ENCODE measurements at regions not wholly inside any gene's neighbourhood (a gene's known extent, or its start where the extent isn't known, plus 50 kb on each side); places are given as distances from the start of the nearest gene placed in this dataset.

DNA sequence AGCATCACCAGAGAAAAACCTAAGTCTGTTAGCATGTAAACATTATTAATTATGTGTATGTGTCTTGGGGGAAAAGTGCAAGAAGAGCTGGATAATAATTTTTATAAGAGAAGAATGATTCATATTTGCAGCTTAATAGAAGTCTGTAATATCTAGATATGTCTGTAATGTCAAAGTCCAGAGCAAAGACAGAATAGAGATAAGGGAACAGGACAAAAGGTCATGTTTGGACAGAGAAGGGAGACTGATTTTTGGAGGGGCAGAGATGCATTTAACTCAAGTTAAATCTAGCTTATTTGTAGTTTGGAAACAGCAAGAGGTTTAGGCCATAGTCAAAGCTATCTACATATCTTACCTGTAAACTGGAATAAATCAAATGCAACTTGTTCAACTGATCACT, 61.2 kb downstream of the MAGED1 start:
- H3K36me3 Mint-ChIP-seq (ENCODE audit: insufficient read depth): no peaks in the 10 kb centered on the region
- H3K4me1 Mint-ChIP-seq (ENCODE audit: low read depth): no peaks in the 10 kb centered on the region
- peaks cover 8% of the 10 kb centered on the region for H3K27me3 Mint-ChIP-seq (ENCODE audit: low read depth)
- H3K4me3 Mint-ChIP-seq: no peak overlapping the region
- peaks cover 7% of the 10 kb centered on the region for H3K9me3 Mint-ChIP-seq
- ATAC-seq (no peak), DNase-seq (no peak)

DNA sequence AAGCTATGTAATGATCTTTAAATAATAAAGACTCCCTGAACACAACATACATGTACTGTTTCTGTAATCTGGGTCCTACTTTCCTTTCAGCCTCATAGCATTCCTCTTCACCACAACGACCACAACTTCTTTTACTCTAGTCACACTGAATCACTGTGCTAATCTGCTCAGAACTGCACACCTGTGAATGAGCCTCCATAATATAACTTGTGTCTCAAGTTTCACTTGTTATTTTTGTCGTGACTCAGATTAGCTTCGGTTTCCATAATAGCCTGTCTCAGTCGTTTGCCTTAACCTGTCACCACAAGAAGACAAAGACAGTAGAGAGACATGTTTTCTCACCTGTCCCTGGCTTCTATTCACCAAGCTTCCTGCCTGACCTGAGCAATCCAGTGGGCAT, 61.8 kb downstream of the MAGED1 start:
- H3K36me3 Mint-ChIP-seq (ENCODE audit: insufficient read depth): no peaks in the 10 kb centered on the region
- no peaks in the 10 kb centered on the region for H3K4me1 Mint-ChIP-seq (ENCODE audit: low read depth)
- DNase-seq (no peak), ATAC-seq (peak; percentile 63 to 74)
- H3K9me3 Mint-ChIP-seq: peaks cover 7% of the 10 kb centered on the region
- no peak overlapping the region for H3K4me3 Mint-ChIP-seq
- H3K27me3 Mint-ChIP-seq (ENCODE audit: low read depth): peaks cover 6% of the 10 kb centered on the region

DNA sequence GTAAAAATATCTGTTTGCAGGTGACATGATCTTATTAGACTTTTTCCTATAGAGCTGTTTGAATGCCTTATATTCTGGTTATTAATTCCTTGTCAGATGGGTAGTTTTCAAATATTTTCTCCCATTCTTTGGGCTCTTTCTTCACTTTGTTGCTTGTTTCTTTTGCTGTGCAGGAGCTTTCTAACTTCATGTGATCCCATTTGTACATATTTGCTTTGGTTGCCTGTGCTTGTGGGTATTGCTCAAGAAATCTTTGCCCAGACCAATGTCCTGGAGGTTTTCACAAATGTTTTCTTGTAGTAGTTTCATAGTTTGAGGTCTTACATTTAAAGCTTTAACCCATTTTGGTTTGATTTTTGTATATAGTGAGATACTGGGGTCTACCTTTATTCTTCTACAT, 63.0 kb downstream of the MAGED1 start:
- H3K9me3 Mint-ChIP-seq: peaks cover 3% of the 10 kb centered on the region
- H3K4me1 Mint-ChIP-seq (ENCODE audit: low read depth): no peaks in the 10 kb centered on the region
- no peak overlapping the region for H3K4me3 Mint-ChIP-seq
- no peaks in the 10 kb centered on the region for H3K36me3 Mint-ChIP-seq (ENCODE audit: insufficient read depth)
- ATAC-seq (no peak), DNase-seq (no peak)
- peaks cover under 1% of the 10 kb centered on the region for H3K27me3 Mint-ChIP-seq (ENCODE audit: low read depth)

DNA sequence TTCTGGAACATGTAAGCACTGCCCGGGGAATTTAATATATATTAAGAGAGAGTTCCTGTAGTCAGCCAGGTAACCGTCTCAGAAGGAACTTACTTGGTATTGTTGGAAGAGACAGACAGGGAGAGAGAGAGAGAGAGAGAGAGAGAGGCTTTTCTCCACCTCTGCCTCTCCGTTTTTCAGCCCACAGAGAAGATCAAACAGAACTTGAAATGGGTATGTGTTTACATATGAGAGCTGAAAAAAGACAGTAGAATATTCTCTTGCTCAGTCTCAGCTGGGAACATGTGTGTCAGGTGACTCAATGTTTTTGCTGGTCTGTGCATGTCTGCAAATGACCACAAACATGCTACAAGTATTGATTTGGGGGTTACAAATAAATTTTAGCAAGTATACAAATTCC, 81.9 kb downstream of the MAGED1 start:
- H3K27me3 Mint-ChIP-seq (ENCODE audit: low read depth): peaks cover 4% of the 10 kb centered on the region
- H3K4me3 Mint-ChIP-seq: no peak overlapping the region
- no peaks in the 10 kb centered on the region for H3K36me3 Mint-ChIP-seq (ENCODE audit: insufficient read depth)
- no peak for ATAC-seq
- no peaks in the 10 kb centered on the region for H3K4me1 Mint-ChIP-seq (ENCODE audit: low read depth)
- no peak for DNase-seq
- H3K9me3 Mint-ChIP-seq: no peaks in the 10 kb centered on the region

DNA sequence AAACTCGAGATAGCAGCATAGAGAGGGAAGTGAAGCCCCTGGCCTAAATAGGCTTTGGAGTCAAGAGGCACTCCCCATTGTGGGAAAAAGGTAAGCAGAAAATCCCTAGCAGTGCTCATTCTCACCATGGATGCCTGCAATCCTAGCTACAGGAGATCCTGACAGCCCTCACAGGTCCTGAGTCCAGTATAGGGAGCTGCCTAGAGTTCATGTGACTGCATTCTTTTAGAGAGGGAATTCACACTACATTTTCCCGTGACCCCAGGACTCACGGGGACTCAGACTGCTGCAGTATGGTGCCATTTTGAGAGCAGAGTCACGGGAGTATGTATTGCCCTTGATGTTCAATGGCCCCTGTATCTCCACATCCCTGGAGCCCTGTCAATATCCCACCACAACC, 82.4 kb downstream of the MAGED1 start:
- H3K36me3 Mint-ChIP-seq (ENCODE audit: insufficient read depth): no peaks in the 10 kb centered on the region
- H3K4me3 Mint-ChIP-seq: no peak overlapping the region
- no peaks in the 10 kb centered on the region for H3K9me3 Mint-ChIP-seq
- DNase-seq: no peak
- H3K27me3 Mint-ChIP-seq (ENCODE audit: low read depth): peaks cover 4% of the 10 kb centered on the region
- no peaks in the 10 kb centered on the region for H3K4me1 Mint-ChIP-seq (ENCODE audit: low read depth)
- ATAC-seq: no peak

DNA sequence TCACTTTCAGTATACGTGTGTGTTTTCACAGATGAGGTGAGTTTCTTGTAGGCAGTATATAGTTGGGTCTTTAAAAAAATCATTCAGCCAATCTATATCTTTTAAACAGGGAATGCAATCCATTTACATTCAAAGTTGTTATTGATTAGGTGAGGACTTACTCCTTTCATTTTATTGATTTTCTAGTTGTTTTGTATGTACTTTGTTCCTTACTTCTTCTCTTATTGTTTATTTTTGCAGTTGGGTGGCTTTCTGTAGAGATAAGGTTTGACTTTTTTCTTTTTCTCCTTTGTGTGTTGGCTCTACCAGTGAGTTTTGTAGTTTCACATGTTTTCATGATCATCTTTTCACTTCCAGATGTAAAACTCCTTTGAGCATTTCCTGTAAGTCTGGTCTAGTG, 83.1 kb downstream of the MAGED1 start:
- no peaks in the 10 kb centered on the region for H3K36me3 Mint-ChIP-seq (ENCODE audit: insufficient read depth)
- ATAC-seq (no peak), DNase-seq (no peak)
- H3K9me3 Mint-ChIP-seq: no peaks in the 10 kb centered on the region
- no peaks in the 10 kb centered on the region for H3K4me1 Mint-ChIP-seq (ENCODE audit: low read depth)
- no peak overlapping the region for H3K4me3 Mint-ChIP-seq
- peaks cover 4% of the 10 kb centered on the region for H3K27me3 Mint-ChIP-seq (ENCODE audit: low read depth)
